HEK293 (cell line): ENCODE measurements at regions not wholly inside any gene's neighbourhood (a gene's known extent, or its start where the extent isn't known, plus 50 kb on each side); places are given as distances from the start of the nearest gene placed in this dataset.
A peak's percentile ranks its signal among the peaks of the same experiment; 100 is the strongest.

Experiments used
- CTCF ChIA-PET: fragments of 350-600 bp; formaldehyde crosslinking; extraction: SDS; loops from one replicate; lab custom pipeline; 2021; ENCODE audit warnings: antibody characterized with exemption; lab: Yijun Ruan, JAX
- POLR2A ChIA-PET: fragments of 300-600 bp; formaldehyde crosslinking; extraction: SDS; loops from one replicate; lab custom pipeline; 2020; ENCODE audit warnings: antibody characterized with exemption, inconsistent platforms; lab: Yijun Ruan, JAX
- H3K27ac ChIP-seq: fragments of 200-500 bp; sonication (Bioruptor generic); 2 replicates; pipeline ENCODE4 v1.5.1; 2014; ENCODE audit warnings: low read depth, low read length, control low read depth, inconsistent platforms; ENCODE audit errors: extremely low read depth
- H3K36me3 ChIP-seq, 2 experiments: fragments of 200-500 bp in 1 of 2; sonication (Bioruptor generic) in 1 of 2; 1 replicate in 1 of 2; 2 replicates in 1 of 2; pipeline ENCODE4 v1.5.1; 2014 to 2017; ENCODE audit warnings: inconsistent platforms in 2 of 2, low read length in 2 of 2; ENCODE audit not compliant: control insufficient read depth in 2 of 2, insufficient read depth in 1 of 2
- H3K4me1 ChIP-seq: fragments of 200-500 bp; sonication (Bioruptor generic); 2 replicates; pipeline ENCODE4 v1.5.1; 2014; ENCODE audit warnings: mild to moderate bottlenecking, low read length, inconsistent platforms; ENCODE audit not compliant: control insufficient read depth, insufficient read depth
- H3K4me3 ChIP-seq: 2 replicates; pipeline ENCODE4 v1.5.1; 2011; ENCODE audit warnings: low read depth, mild to moderate bottlenecking, control low read depth, low read length, moderate library complexity
- H3K9me3 ChIP-seq: fragments of 200-500 bp; sonication (Bioruptor generic); 2 replicates; pipeline ENCODE4 v1.5.1; 2014; ENCODE audit warnings: low read depth, low read length, inconsistent platforms; ENCODE audit not compliant: control insufficient read depth, insufficient read depth
- KLF8 ChIP-seq: fragments of 450-650 bp; formaldehyde crosslinking; IDR thresholded peaks from 2 replicates; pipeline ENCODE4 v1.5.1; 2016; ENCODE audit warnings: missing biosample characterization, missing genetic modification characterization
- PRDM10 ChIP-seq: fragments of 450-650 bp; formaldehyde crosslinking; IDR thresholded peaks from 2 replicates; pipeline ENCODE4 v1.5.1; 2016; ENCODE audit warnings: missing biosample characterization, missing genetic modification characterization
- SALL2 ChIP-seq: fragments of 450-650 bp; formaldehyde crosslinking; IDR thresholded peaks from 2 replicates; pipeline ENCODE4 v1.5.0; 2017; ENCODE audit warnings: missing biosample characterization, mild to moderate bottlenecking, missing genetic modification characterization, borderline replicate concordance
- SP7 ChIP-seq: fragments of 450-650 bp; formaldehyde crosslinking; IDR thresholded peaks from 2 replicates; pipeline ENCODE4 v1.5.1; 2016; ENCODE audit warnings: missing biosample characterization, missing genetic modification characterization
- TRIM28 ChIP-seq: IDR thresholded peaks from 2 replicates; pipeline ENCODE4 v1.6.1; 2011; ENCODE audit warnings: low read length, control low read depth, borderline replicate concordance
- ZNF157 ChIP-seq: fragments of 450-650 bp; formaldehyde crosslinking; IDR thresholded peaks from 2 replicates; pipeline ENCODE4 v1.5.1; 2016; ENCODE audit warnings: missing biosample characterization, missing genetic modification characterization
- ZNF514 ChIP-seq: fragments of 450-650 bp; formaldehyde crosslinking; IDR thresholded peaks from 2 replicates; pipeline ENCODE4 v1.5.1; 2016; ENCODE audit warnings: missing biosample characterization, missing genetic modification characterization
- ZNF571 ChIP-seq: fragments of 450-650 bp; formaldehyde crosslinking; IDR thresholded peaks from 2 replicates; pipeline ENCODE4 v1.5.0; 2017; ENCODE audit warnings: missing biosample characterization, missing genetic modification characterization
- ZNF785 ChIP-seq: fragments of 450-650 bp; formaldehyde crosslinking; IDR thresholded peaks from 2 replicates; pipeline ENCODE4 v1.5.1; 2016; ENCODE audit warnings: missing biosample characterization, missing genetic modification characterization
- ZSCAN30 ChIP-seq: fragments of 450-650 bp; IDR thresholded peaks from 2 replicates; pipeline ENCODE4 v1.5.1; 2018; ENCODE audit warnings: missing biosample characterization, mild to moderate bottlenecking, missing genetic modification characterization, moderate library complexity
- TF ChIP-seq, protein P1 (sequence below): fragments of 450-650 bp; formaldehyde crosslinking; IDR thresholded peaks from 2 replicates; pipeline ENCODE4 v1.5.1; 2016; ENCODE audit warnings: missing biosample characterization, missing genetic modification characterization
- TF ChIP-seq, protein P2 (sequence below): fragments of 450-650 bp; formaldehyde crosslinking; IDR thresholded peaks from 2 replicates; pipeline ENCODE4 v1.5.1; 2017; ENCODE audit warnings: missing biosample characterization, missing genetic modification characterization

GRCh38 chr15:69946870-69947269, 150.8 kb downstream of the TLE3 start (continued):
- TF ChIP-seq ZNF514: no peak
- no peak for TF ChIP-seq SALL2

DNA sequence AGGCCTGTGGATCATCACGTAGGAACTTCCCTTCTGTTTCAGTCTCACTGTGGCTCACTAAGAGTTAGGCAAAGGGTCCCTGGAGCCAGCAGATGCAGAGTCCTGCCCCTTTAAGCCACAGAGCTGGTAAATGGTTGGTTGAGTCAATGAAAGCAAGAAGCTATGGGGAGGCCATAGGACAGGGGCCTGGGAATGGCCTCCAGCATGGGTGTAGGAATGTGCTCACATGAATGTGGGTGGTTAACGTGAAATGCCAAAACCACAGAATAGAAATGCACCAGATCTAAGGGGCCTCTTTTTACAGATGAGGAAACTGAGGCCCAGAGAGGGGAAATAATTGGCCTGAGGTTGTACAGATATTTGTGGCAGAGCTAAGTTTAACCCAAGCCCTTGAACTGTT, 150.3 kb downstream of the TLE3 start:
- H3K36me3 ChIP-seq: no peaks in the 10 kb centered on the region
- H3K27ac ChIP-seq: no peak overlapping the region
- ChIA-PET POLR2A (no interaction called here), CTCF (interaction anchor here (1.2 kb wide), 2 partner anchors 184 to 542 kb away, joined by 3 read pairs; no protein-coding TSS in a partner anchor)
- H3K4me3 ChIP-seq: no peak overlapping the region
- TF ChIP-seq SP7 (tag by site-specific recombination): no peak
- TF ChIP-seq, all 188 proteins: peak for 0
- H3K9me3 ChIP-seq: no peaks in the 10 kb centered on the region
- H3K4me1 ChIP-seq: no peaks in the 10 kb centered on the region

DNA sequence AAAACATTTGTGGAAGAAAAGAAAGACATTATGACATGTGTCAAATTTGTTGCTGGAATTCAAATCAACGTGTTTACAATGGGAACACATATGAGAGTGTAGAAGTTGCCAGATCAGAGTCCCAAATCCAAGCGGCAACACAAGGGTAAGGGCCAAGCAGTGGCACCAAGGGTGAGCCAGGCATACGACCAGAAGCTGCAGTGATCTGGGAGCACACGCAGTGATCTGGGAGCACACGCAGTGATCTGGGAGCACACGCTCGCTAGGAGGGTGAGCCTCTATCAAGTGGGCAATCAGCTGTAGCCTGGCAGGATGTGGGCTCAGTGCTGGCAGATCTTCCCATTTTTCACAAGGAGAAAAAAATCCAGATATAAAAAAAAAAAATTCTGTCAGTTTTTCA, 148.2 kb downstream of the TLE3 start:
- CTCF ChIA-PET: interaction anchor here (0.7 to 1.2 kb wide), 3 partner anchors 15 to 217 kb away, joined by 3 to 5 read pairs (median 4); no protein-coding TSS in a partner anchor
- H3K4me1 ChIP-seq: no peaks in the 10 kb centered on the region
- TF ChIP-seq ZNF157 (tag by site-specific recombination) (no peak), ZNF571 (tag by site-specific recombination) (no peak), TRIM28 (no peak), ZSCAN30 (tag by site-specific recombination) (no peak)
- TF ChIP-seq, protein P1, sequence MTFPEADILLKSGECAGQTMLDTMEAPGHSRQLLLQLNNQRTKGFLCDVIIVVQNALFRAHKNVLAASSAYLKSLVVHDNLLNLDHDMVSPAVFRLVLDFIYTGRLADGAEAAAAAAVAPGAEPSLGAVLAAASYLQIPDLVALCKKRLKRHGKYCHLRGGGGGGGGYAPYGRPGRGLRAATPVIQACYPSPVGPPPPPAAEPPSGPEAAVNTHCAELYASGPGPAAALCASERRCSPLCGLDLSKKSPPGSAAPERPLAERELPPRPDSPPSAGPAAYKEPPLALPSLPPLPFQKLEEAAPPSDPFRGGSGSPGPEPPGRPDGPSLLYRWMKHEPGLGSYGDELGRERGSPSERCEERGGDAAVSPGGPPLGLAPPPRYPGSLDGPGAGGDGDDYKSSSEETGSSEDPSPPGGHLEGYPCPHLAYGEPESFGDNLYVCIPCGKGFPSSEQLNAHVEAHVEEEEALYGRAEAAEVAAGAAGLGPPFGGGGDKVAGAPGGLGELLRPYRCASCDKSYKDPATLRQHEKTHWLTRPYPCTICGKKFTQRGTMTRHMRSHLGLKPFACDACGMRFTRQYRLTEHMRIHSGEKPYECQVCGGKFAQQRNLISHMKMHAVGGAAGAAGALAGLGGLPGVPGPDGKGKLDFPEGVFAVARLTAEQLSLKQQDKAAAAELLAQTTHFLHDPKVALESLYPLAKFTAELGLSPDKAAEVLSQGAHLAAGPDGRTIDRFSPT: no peak
- TF ChIP-seq, all 188 proteins: peak for 0
- Histone ChIP-seq H3K27ac (no peak overlapping the region), H3K9me3 (no peaks in the 10 kb centered on the region), H3K36me3 (no peaks in the 10 kb centered on the region), H3K4me3 (no peak overlapping the region)
- POLR2A ChIA-PET: no interaction called here

- H3K36me3 ChIP-seq: no peaks in the 10 kb centered on the region
- TF ChIP-seq, protein P2, sequence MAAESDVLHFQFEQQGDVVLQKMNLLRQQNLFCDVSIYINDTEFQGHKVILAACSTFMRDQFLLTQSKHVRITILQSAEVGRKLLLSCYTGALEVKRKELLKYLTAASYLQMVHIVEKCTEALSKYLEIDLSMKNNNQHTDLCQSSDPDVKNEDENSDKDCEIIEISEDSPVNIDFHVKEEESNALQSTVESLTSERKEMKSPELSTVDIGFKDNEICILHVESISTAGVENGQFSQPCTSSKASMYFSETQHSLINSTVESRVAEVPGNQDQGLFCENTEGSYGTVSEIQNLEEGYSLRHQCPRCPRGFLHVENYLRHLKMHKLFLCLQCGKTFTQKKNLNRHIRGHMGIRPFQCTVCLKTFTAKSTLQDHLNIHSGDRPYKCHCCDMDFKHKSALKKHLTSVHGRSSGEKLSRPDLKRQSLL: no peak
- TF ChIP-seq KLF8 (no peak), ZNF785 (tag by site-specific recombination) (no peak), PRDM10 (tag by site-specific recombination) (peak; percentile 33; the same call in 1 of the 2 replicates)
- CTCF ChIA-PET: interaction anchor here (1.2 kb wide), 1 partner anchor 516 kb away, joined by 3 read pairs; no protein-coding TSS in a partner anchor
- H3K4me1 ChIP-seq: no peaks in the 10 kb centered on the region
- H3K4me3 ChIP-seq: no peak overlapping the region
- H3K27ac ChIP-seq: no peak overlapping the region
- H3K9me3 ChIP-seq: no peaks in the 10 kb centered on the region
- POLR2A ChIA-PET: no interaction called here
Measured at GRCh38 chr15:69951256-69951897, 146.3 kb downstream of the TLE3 start.
